WTC11 (cell line): ENCODE measurements at regions not wholly inside any gene's neighbourhood (a gene's known extent, or its start where the extent isn't known, plus 50 kb on each side); places are given as distances from the start of the nearest gene placed in this dataset.

Experiments
- ATAC-seq: fragments of 200-7000 bp; cut with Tn5 transposase; 2 replicates; pipeline ENCODE4 v1.10.0; 2021; ENCODE audit warnings: mild to moderate bottlenecking, moderate library complexity
- CTCF ChIA-PET: fragments of 300-600 bp; sonication (Branson Sonifier 250); formaldehyde crosslinking; loops from one replicate; lab custom pipeline; 2021; ENCODE audit warnings: antibody characterized with exemption; lab: Charles Lee
- POLR2A ChIA-PET: fragments of 350-600 bp; sonication (Branson Sonifier 250); formaldehyde crosslinking; loops from one replicate; lab custom pipeline; 2021; ENCODE audit warnings: antibody characterized with exemption; lab: Charles Lee
- DNase-seq: peaks from one replicate; pipeline ENCODE4 v3.0.0; 2021; ENCODE audit warnings: low spot score
- H3K27ac Mint-ChIP-seq: 2 replicates; pipeline ENCODE4 v1.8.0; 2021; ENCODE audit warnings: mixed read lengths
- H3K27me3 Mint-ChIP-seq: 2 replicates; pipeline ENCODE4 v1.8.0; 2021; ENCODE audit warnings: low read depth, mild to moderate bottlenecking, moderate library complexity, mixed read lengths
- H3K36me3 Mint-ChIP-seq: 2 replicates; pipeline ENCODE4 v1.8.0; 2021; ENCODE audit warnings: mixed read lengths
- H3K4me1 Mint-ChIP-seq: 2 replicates; pipeline ENCODE4 v1.8.0; 2022; ENCODE audit warnings: mixed read lengths
- H3K4me3 Mint-ChIP-seq: 2 replicates; pipeline ENCODE4 v1.8.0; 2021; ENCODE audit warnings: mild to moderate bottlenecking, moderate library complexity, mixed read lengths
- H3K9me3 Mint-ChIP-seq: 2 replicates; pipeline ENCODE4 v1.8.0; 2021; ENCODE audit warnings: mixed read lengths
- AR ChIP-seq: fragments of 250-450 bp; sonication (Bioruptor Pico); IDR thresholded peaks from 2 replicates; pipeline ENCODE4 v1.9.0; 2021; ENCODE audit warnings: mild to moderate bottlenecking
- ATF3 ChIP-seq: sonication (generic); formaldehyde crosslinking; conservative IDR thresholded peaks from 2 replicates; pipeline ENCODE4 v1.8.1; 2022; ENCODE audit warnings: mild to moderate bottlenecking, missing genetic modification reagents
- CBFB ChIP-seq: sonication (generic); formaldehyde crosslinking; IDR thresholded peaks from 2 replicates; pipeline ENCODE4 v1.8.1; 2022; ENCODE audit warnings: mild to moderate bottlenecking, low read depth, missing genetic modification reagents
- CREB1 ChIP-seq: sonication (generic); formaldehyde crosslinking; IDR thresholded peaks from 2 replicates; pipeline ENCODE4 v1.8.0; 2023; ENCODE audit warnings: mild to moderate bottlenecking, missing genetic modification reagents
- CREM ChIP-seq: sonication (generic); formaldehyde crosslinking; IDR thresholded peaks from 2 replicates; pipeline ENCODE4 v1.8.1; 2022; ENCODE audit warnings: mild to moderate bottlenecking, missing genetic modification reagents, moderate library complexity
- CTCF ChIP-seq: fragments of 200-600 bp; IDR thresholded peaks from 2 replicates; pipeline ENCODE4 v1.8.0; 2022; ENCODE audit warnings: antibody characterized with exemption
- E2F4 ChIP-seq: sonication (generic); formaldehyde crosslinking; IDR thresholded peaks from 2 replicates; pipeline ENCODE4 v1.8.1; 2022; ENCODE audit warnings: low read depth, mild to moderate bottlenecking, moderate library complexity, missing genetic modification reagents, borderline replicate concordance
- ELF4 ChIP-seq: sonication (generic); formaldehyde crosslinking; IDR thresholded peaks from 2 replicates; pipeline ENCODE4 v1.8.1; 2022; ENCODE audit warnings: low read depth, mild to moderate bottlenecking, moderate library complexity, missing genetic modification reagents
- ERG ChIP-seq: fragments of 250-450 bp; sonication (Bioruptor Pico); IDR thresholded peaks from 2 replicates; pipeline ENCODE4 v1.8.0; 2021; ENCODE audit warnings: mild to moderate bottlenecking
- ETV6 ChIP-seq: sonication (generic); formaldehyde crosslinking; IDR thresholded peaks from 2 replicates; pipeline ENCODE4 v1.8.1; 2022; ENCODE audit warnings: mild to moderate bottlenecking, missing genetic modification reagents
- FOXP1 ChIP-seq: sonication (generic); formaldehyde crosslinking; IDR thresholded peaks from 2 replicates; pipeline ENCODE4 v1.8.0; 2022; ENCODE audit warnings: missing genetic modification reagents, mild to moderate bottlenecking, moderate library complexity, borderline replicate concordance
- HMGXB4 ChIP-seq: sonication (generic); formaldehyde crosslinking; IDR thresholded peaks from 2 replicates; pipeline ENCODE4 v1.8.1; 2023; ENCODE audit warnings: mild to moderate bottlenecking, moderate library complexity, missing genetic modification reagents
- IRF2 ChIP-seq: sonication (generic); formaldehyde crosslinking; IDR thresholded peaks from 2 replicates; pipeline ENCODE4 v1.8.0; 2022; ENCODE audit warnings: low read depth, missing genetic modification reagents, borderline replicate concordance
- KAT7 ChIP-seq: sonication (generic); formaldehyde crosslinking; IDR thresholded peaks from 2 replicates; pipeline ENCODE4 v1.8.1; 2023; ENCODE audit warnings: missing genetic modification reagents, mild to moderate bottlenecking, borderline replicate concordance
- MYBL2 ChIP-seq: sonication (generic); formaldehyde crosslinking; IDR thresholded peaks from 2 replicates; pipeline ENCODE4 v1.8.1; 2023; ENCODE audit warnings: mild to moderate bottlenecking, moderate library complexity, missing genetic modification reagents
- NR3C1 ChIP-seq: sonication (generic); formaldehyde crosslinking; conservative IDR thresholded peaks from 2 replicates; pipeline ENCODE4 v1.8.1; 2023; ENCODE audit warnings: low read depth, mild to moderate bottlenecking, missing genetic modification reagents
- PRRX2 ChIP-seq: fragments of 250-450 bp; sonication (Bioruptor Pico); IDR thresholded peaks from 2 replicates; pipeline ENCODE4 v1.8.0; 2021; ENCODE audit warnings: mild to moderate bottlenecking
- STAT6 ChIP-seq: sonication (generic); formaldehyde crosslinking; conservative IDR thresholded peaks from 2 replicates; pipeline ENCODE4 v1.8.1; 2023; ENCODE audit warnings: mild to moderate bottlenecking, low read depth, missing genetic modification reagents, moderate library complexity
- TP53 ChIP-seq: sonication (generic); formaldehyde crosslinking; IDR thresholded peaks from 2 replicates; pipeline ENCODE4 v1.8.1; 2023; ENCODE audit warnings: mild to moderate bottlenecking, missing genetic modification reagents
- USF1 ChIP-seq: sonication (generic); formaldehyde crosslinking; IDR thresholded peaks from 2 replicates; pipeline ENCODE4 v1.8.0; 2022; ENCODE audit warnings: mild to moderate bottlenecking, missing genetic modification reagents
- ZNF138 ChIP-seq: sonication (generic); formaldehyde crosslinking; conservative IDR thresholded peaks from 2 replicates; pipeline ENCODE4 v1.8.1; 2022; ENCODE audit warnings: mild to moderate bottlenecking, moderate library complexity, missing genetic modification reagents
- ZNF219 ChIP-seq: sonication (generic); formaldehyde crosslinking; IDR thresholded peaks from 2 replicates; pipeline ENCODE4 v1.8.0; 2023; ENCODE audit warnings: missing genetic modification reagents, mild to moderate bottlenecking, borderline replicate concordance
- ZNF396 ChIP-seq: fragments of 250-450 bp; sonication (Bioruptor Pico); IDR thresholded peaks from 2 replicates; pipeline ENCODE4 v1.8.0; 2021; ENCODE audit warnings: mild to moderate bottlenecking, moderate library complexity, borderline replicate concordance
- ZNF423 ChIP-seq: fragments of 250-450 bp; sonication (Bioruptor Pico); IDR thresholded peaks from 2 replicates; pipeline ENCODE4 v2.1.2; 2022; ENCODE audit warnings: mild to moderate bottlenecking, moderate library complexity

GRCh38 chr4:187739771-187740170, 255.8 kb upstream of the ZFP42 start:
- ChIA-PET CTCF (no interaction called here), POLR2A (no interaction called here)
- no peak for DNase-seq
- no peak for ATAC-seq
- Mint-ChIP-seq H3K27ac (no peak overlapping the region), H3K36me3 (peaks cover 19% of the 10 kb centered on the region), H3K9me3 (peaks cover 44% of the 10 kb centered on the region), H3K27me3 (no peaks in the 10 kb centered on the region; the same call in 1 of the 2 replicates), H3K4me1 (peaks cover 3% of the 10 kb centered on the region; the same call in 1 of the 2 replicates), H3K4me3 (no peak overlapping the region)
- TF ChIP-seq ZNF138 (CRISPR knock-in tag): no peak
- no peak for TF ChIP-seq ZNF396 (CRISPR knock-in tag)
- TF ChIP-seq CREB1 (CRISPR knock-in tag): no peak
- TF ChIP-seq PRRX2 (CRISPR knock-in tag): no peak
- TF ChIP-seq IRF2 (CRISPR knock-in tag): no peak
- no peak for TF ChIP-seq CTCF
- TF ChIP-seq USF1: no peak
- no peak for TF ChIP-seq FOXP1 (CRISPR knock-in tag)
- TF ChIP-seq KAT7 (CRISPR knock-in tag): no peak
- TF ChIP-seq ATF3 (CRISPR knock-in tag): no peak
- TF ChIP-seq TP53 (CRISPR knock-in tag): no peak
- no peak for TF ChIP-seq ETV6
- no peak for TF ChIP-seq ZNF423
- no peak for TF ChIP-seq HMGXB4
- TF ChIP-seq ERG (CRISPR knock-in tag): no peak

GRCh38 chr4:187744911-187745310, 250.7 kb upstream of the ZFP42 start:
- Mint-ChIP-seq H3K9me3 (peaks cover 69% of the 10 kb centered on the region), H3K36me3 (peaks cover 17% of the 10 kb centered on the region), H3K27ac (no peak overlapping the region), H3K27me3 (no peaks in the 10 kb centered on the region; the same call in 1 of the 2 replicates), H3K4me1 (peaks cover 3% of the 10 kb centered on the region; the same call in 1 of the 2 replicates), H3K4me3 (no peak overlapping the region)
- ChIA-PET CTCF (no interaction called here), POLR2A (no interaction called here)
- DNase-seq (no peak), ATAC-seq (no peak)
- no peak for TF ChIP-seq CREM (CRISPR knock-in tag)
- no peak for TF ChIP-seq FOXP1 (CRISPR knock-in tag)
- TF ChIP-seq AR (CRISPR knock-in tag): no peak
- TF ChIP-seq NR3C1 (CRISPR knock-in tag): no peak
- TF ChIP-seq ZNF219 (CRISPR knock-in tag): no peak
- TF ChIP-seq E2F4 (CRISPR knock-in tag): no peak
- no peak for TF ChIP-seq CBFB (CRISPR knock-in tag)
- TF ChIP-seq STAT6: no peak
- no peak for TF ChIP-seq ETV6
- TF ChIP-seq ELF4 (CRISPR knock-in tag): no peak
- no peak for TF ChIP-seq PRRX2 (CRISPR knock-in tag)
- no peak for TF ChIP-seq MYBL2
